Vagina (tissue), 2 donors: ENCODE measurements at regions not wholly inside any gene's neighbourhood (a gene's known extent, or its start where the extent isn't known, plus 50 kb on each side); places are given as distances from the start of the nearest gene placed in this dataset.

Source experiments
- CTCF ChIP-seq, 3 experiments: fragments of 450-650 bp in 2 of 3; fragments of 200-600 bp in 1 of 3; sonication (generic) in 1 of 3; IDR thresholded peaks; one replicate each; pipeline ENCODE4 v1.5.1; 2017 to 2019; ENCODE audit warnings: antibody characterized with exemption in 3 of 3, mild to moderate bottlenecking in 2 of 3, moderate library complexity in 2 of 3
- POLR2A ChIP-seq, 2 donors: fragments of 450-650 bp; IDR thresholded peaks; one replicate each; pipeline ENCODE4 v1.6.1; 2017; ENCODE audit warnings: antibody characterized with exemption in 2 of 2, mild to moderate bottlenecking in 2 of 2, moderate library complexity in 2 of 2
- POLR2AphosphoS5 ChIP-seq, 2 donors: sonication (generic); formaldehyde crosslinking; IDR thresholded peaks; one replicate each; pipeline ENCODE4 v1.9.0; 2017; ENCODE audit warnings: antibody characterized with exemption in 2 of 2, mild to moderate bottlenecking in 2 of 2, low read depth in 1 of 2; ENCODE audit not compliant: insufficient read depth in 1 of 2

- TF ChIP-seq CTCF (IDR thresholded peaks at IDR 0.05) (no peak), POLR2A (IDR thresholded peaks at IDR 0.05) (no peak), POLR2AphosphoS5 (IDR thresholded peaks at IDR 0.05; ENCODE audit: insufficient read depth in 1 of 2, low read depth in 1 of 2) (no peak)
Measured at GRCh38 chr2:215653344-215654030, 217.6 kb upstream of the FN1 start.
